Thoracic aorta (tissue), 2 donors: ENCODE measurements at regions not wholly inside any gene's neighbourhood (a gene's known extent, or its start where the extent isn't known, plus 50 kb on each side); places are given as distances from the start of the nearest gene placed in this dataset.

Experiments used
- ATAC-seq: fragments of 150-250 bp; one replicate; pipeline ENCODE4 v1.8.0; 2017; ENCODE audit warnings: low read depth; ENCODE audit not compliant: insufficient number of reproducible peaks, low FRiP score
- DNase-seq: peaks from one replicate; pipeline ENCODE4 v3.0.0-alpha.2; 2020; ENCODE audit warnings: low spot score
- H3K27ac ChIP-seq, 2 donors: fragments of 200-600 bp; sonication (generic); 1 replicate in 1 of 2; 2 replicates in 1 of 2; pipeline ENCODE4 v1.5.1; 2016; ENCODE audit warnings: mild to moderate bottlenecking in 2 of 2, moderate library complexity in 2 of 2
- H3K27me3 ChIP-seq: fragments of 200-600 bp; sonication (generic); replicated peaks from 2 replicates; pipeline ENCODE4 v1.6.0; 2016; ENCODE audit warnings: mild to moderate bottlenecking; ENCODE audit not compliant: insufficient read depth
- H3K36me3 ChIP-seq: fragments of 200-600 bp; sonication (generic); one replicate; pipeline ENCODE4 v1.5.1; 2016
- H3K4me1 ChIP-seq, 2 donors: fragments of 200-600 bp; sonication (generic); 1 replicate in 1 of 2; 2 replicates in 1 of 2; pipeline versions ENCODE4 v1.5.1 to v1.6.0; 2016; ENCODE audit warnings: low read depth in 2 of 2, mild to moderate bottlenecking in 1 of 2; ENCODE audit not compliant: control insufficient read depth in 1 of 2
- H3K4me3 ChIP-seq: fragments of 200-600 bp; sonication (generic); 2 replicates; pipeline ENCODE4 v1.5.1; 2016; ENCODE audit warnings: mild to moderate bottlenecking
- H3K9me3 ChIP-seq: fragments of 200-600 bp; sonication (generic); 2 replicates; pipeline ENCODE4 v1.5.1; 2016
- TF ChIP-seq, protein P1 (sequence below): fragments of 200-600 bp; sonication (generic); IDR thresholded peaks from one replicate; pipeline ENCODE4 v1.5.1; 2019; ENCODE audit warnings: antibody characterized with exemption

DNA sequence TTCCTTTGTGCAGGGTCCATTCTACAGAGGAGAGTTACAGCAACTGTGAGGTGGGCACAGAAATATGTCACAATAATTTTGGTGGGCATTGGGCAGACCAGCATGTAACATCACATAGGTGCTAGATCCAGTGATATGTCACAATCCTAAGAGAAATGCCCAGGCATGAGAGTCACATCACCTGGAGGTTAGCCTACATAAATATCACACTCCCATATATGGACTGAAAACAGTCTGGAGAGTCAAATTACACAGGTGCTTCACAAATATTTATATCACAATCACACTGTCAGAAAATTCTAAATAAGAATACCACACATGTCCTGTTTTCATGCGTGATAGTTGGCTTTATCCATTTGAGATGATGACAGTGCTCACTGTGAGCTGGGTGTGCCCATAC, 903.7 kb upstream of the AMELY start:
- ATAC-seq (no peak), DNase-seq (no peak)
- H3K27me3 ChIP-seq: no peaks in the 10 kb centered on the region
- no peaks in the 10 kb centered on the region for H3K36me3 ChIP-seq
- no peaks in the 10 kb centered on the region for H3K4me1 ChIP-seq
- H3K27ac ChIP-seq: no peak overlapping the region
- H3K4me3 ChIP-seq: no peak overlapping the region
- TF ChIP-seq, protein P1, sequence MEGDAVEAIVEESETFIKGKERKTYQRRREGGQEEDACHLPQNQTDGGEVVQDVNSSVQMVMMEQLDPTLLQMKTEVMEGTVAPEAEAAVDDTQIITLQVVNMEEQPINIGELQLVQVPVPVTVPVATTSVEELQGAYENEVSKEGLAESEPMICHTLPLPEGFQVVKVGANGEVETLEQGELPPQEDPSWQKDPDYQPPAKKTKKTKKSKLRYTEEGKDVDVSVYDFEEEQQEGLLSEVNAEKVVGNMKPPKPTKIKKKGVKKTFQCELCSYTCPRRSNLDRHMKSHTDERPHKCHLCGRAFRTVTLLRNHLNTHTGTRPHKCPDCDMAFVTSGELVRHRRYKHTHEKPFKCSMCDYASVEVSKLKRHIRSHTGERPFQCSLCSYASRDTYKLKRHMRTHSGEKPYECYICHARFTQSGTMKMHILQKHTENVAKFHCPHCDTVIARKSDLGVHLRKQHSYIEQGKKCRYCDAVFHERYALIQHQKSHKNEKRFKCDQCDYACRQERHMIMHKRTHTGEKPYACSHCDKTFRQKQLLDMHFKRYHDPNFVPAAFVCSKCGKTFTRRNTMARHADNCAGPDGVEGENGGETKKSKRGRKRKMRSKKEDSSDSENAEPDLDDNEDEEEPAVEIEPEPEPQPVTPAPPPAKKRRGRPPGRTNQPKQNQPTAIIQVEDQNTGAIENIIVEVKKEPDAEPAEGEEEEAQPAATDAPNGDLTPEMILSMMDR: no peak
- no peaks in the 10 kb centered on the region for H3K9me3 ChIP-seq

DNA sequence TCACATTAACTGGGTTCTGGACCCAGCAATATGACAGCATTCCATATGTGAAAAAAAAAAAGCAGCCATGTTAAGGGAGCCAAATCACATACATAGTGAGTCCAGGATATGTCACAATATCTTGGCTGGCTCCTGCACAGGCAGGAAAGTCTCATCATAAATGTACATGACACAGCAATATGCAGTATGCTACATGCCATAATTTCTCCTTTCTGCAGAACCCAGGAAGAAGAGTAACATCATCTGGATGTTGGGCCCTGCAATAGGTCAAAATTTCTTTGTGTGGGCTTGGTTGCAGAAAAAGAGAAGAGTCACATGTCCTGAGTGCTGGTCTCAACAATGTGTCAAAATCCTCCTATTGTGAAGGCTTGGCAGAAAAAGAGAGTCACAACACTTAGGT, 902.8 kb upstream of the AMELY start:
- H3K27me3 ChIP-seq: no peaks in the 10 kb centered on the region
- no peak overlapping the region for H3K4me3 ChIP-seq
- no peaks in the 10 kb centered on the region for H3K9me3 ChIP-seq
- no peaks in the 10 kb centered on the region for H3K36me3 ChIP-seq
- TF ChIP-seq, protein P1: no peak
- DNase-seq (no peak), ATAC-seq (no peak)
- H3K4me1 ChIP-seq: no peaks in the 10 kb centered on the region
- no peak overlapping the region for H3K27ac ChIP-seq

DNA sequence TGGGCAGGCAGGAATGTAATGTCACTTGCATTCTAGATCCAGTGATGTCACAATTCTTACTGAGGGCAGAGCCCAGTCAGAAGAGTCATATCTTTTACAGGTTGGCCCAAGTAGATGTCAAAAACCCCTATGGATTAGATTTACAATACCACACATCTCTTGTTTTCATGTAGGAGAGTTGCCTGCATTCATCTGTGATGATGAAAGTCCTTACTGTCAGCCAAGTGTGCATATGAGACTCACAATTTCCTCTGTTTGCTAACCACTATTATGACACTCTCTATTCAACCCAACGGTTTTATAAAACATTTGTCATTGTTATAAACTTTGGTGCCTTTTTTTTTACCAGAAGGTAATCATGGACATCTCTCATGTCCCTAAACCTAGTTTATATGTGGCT, 898.8 kb upstream of the AMELY start:
- H3K27me3 ChIP-seq: no peaks in the 10 kb centered on the region

DNA sequence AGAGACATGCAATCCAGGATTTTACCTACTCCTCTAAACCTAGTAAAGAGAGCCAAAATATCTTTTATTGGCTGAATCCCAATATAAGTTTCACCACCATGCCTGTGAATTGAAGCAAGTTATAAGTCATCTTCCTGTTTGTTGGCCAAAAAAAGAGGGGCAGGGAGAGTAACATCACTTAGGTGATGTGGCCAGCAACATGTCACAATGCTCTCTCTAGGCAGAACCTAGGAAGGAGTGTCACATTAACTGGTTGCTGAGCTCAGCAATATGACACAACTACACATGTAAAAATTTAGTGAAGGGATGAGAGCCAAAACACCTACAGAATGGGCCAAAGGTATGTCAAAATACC, 895.9 kb upstream of the AMELY start:
- Histone ChIP-seq H3K4me1 (no peaks in the 10 kb centered on the region), H3K9me3 (no peaks in the 10 kb centered on the region), H3K4me3 (no peak overlapping the region), H3K27ac (no peak overlapping the region), H3K27me3 (no peaks in the 10 kb centered on the region), H3K36me3 (no peaks in the 10 kb centered on the region)
- no peak for ATAC-seq
- no peak for DNase-seq
- TF ChIP-seq, protein P1: no peak

More for the DNA sequence above, 898.8 kb upstream of the AMELY start:
- Histone ChIP-seq H3K4me3 (no peak overlapping the region), H3K9me3 (no peaks in the 10 kb centered on the region), H3K27ac (no peak overlapping the region), H3K4me1 (no peaks in the 10 kb centered on the region), H3K36me3 (no peaks in the 10 kb centered on the region)
- TF ChIP-seq, protein P1: no peak
- DNase-seq: no peak
- ATAC-seq: no peak

DNA sequence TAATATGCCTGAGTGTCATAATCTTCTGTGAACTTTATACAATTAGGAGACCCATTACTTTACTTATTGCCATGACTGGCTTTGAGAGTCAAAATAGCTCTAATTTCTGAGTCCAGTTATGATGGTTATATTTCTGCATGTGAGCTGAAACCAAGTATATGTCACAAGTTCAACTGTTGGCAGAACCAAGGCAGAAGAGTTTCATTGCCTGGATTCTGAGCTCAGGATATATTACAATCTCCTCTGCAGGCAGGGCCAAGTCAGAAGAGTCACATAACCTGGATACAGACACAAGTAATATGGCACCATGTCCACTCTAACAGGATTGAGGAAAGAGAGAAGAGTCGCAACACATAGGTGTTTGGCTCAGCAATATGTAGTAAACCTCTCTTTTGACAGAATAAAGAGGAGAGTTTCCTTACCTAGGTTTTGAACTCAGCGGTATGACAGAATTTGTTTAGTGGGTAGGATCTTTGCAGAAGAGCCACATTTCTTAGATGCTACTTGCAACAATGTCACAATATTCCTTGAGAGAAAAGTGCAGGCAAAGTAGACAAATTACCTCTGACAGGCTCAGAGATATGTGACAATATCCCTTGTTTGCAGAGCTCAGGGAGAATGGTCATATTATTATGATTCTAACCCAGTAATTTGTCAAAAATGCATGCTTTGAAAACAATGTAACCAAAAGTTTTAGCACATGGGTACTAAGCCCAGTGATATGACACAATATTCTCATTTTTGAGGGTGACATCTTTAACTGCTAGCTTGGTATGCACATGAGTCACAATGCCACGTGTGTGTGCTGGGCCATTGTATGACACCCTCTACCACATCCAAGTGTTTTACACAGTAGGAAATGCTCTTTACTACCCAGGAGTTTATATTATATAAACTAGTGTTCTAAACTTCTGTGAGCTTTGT, 895.3 kb upstream of the AMELY start:
- no peak overlapping the region for H3K27ac ChIP-seq
- no peaks in the 10 kb centered on the region for H3K27me3 ChIP-seq
- DNase-seq: no peak
- no peaks in the 10 kb centered on the region for H3K4me1 ChIP-seq
- TF ChIP-seq, protein P1: no peak
- H3K9me3 ChIP-seq: no peaks in the 10 kb centered on the region
- no peak overlapping the region for H3K4me3 ChIP-seq
- ATAC-seq: no peak
- no peaks in the 10 kb centered on the region for H3K36me3 ChIP-seq
